NCI-H187 treated with DMSO at 0.1 percent for 48 hours (cell line): ENCODE measurements at regions not wholly inside any gene's neighbourhood (a gene's known extent, or its start where the extent isn't known, plus 50 kb on each side); places are given as distances from the start of the nearest gene placed in this dataset.

Source experiments
- DNase-seq: peaks from one replicate; lab custom pipeline; 2025; lab: John Stamatoyannopoulos, UW

DNA sequence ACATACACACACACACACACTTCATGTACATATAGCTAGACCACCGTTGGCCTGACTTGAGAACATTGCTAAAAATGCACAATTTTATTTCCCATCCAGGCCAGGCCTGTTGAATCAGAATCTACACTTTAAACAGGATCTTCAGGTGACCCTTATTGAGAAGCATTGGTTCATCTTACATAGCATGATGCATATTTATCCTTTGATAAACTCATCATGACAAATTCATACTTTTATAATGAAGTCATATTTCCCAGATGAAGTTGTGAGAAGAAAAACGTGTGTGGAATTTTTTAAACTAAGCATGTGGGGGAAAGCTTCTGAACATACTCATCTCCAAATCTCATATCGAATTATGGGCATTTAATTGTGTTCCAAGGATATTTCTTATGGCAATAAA is 877.7 kb downstream of the MRPL39 start:
- DNase-seq: no peak

DNA sequence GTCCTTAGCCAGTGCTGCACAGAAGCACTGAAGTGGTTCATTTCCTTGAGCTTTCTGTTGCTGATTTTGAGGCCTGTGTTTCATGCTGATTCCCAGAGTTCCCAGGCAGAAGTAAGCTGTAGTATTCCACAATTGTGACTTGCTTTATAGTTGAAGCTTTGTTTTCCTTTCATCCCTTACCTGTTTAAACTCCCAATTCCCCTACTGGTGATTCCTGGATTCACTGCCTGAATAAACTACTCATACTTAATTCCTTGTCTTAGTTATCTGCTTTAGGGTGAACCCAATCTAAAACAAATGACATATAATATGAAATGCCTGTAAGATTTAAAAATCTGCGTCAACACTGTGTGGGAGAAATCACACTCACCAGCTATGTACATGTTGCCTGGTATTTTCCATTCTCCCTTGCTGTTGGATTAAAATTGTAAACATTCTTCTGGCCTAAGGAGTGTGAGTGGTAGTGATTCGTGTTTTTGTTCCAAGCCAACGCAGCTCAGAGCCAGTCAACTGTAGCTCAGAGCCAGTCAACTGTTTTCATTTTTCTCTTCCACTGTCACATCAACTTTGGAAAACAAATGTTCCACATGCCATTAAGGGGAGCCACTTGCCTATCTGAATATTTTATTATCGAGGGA is 879.4 kb downstream of the MRPL39 start:
- no peak for DNase-seq

DNA sequence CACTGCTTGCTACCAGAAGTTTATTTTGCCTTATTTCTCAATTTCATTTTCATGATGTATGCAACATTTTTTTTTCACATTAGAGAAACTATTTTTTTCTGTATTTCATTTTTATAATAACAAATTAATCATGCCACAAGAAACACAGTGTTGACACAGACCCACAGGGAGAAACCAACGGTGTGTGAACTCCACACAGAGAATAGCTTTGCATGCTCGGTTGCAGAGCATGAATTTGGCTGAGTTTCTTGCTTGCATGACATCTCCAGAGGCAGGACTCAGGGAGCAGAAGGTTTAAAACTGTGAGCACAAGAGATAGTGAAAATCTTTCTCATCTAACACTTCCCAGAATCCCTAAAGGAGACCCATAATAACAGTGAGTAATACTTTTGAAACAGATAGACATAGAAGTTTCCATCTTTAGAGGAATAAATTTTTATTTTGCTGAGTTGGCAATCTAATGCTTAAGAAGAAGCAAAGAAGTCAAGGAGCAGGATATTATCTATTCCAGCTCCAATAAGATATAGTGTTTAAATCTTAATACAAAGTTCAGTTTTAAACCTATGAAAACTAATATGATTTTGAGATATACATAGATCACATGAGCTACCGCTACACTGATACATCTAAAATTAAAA is 890.9 kb downstream of the MRPL39 start:
- no peak for DNase-seq

DNA sequence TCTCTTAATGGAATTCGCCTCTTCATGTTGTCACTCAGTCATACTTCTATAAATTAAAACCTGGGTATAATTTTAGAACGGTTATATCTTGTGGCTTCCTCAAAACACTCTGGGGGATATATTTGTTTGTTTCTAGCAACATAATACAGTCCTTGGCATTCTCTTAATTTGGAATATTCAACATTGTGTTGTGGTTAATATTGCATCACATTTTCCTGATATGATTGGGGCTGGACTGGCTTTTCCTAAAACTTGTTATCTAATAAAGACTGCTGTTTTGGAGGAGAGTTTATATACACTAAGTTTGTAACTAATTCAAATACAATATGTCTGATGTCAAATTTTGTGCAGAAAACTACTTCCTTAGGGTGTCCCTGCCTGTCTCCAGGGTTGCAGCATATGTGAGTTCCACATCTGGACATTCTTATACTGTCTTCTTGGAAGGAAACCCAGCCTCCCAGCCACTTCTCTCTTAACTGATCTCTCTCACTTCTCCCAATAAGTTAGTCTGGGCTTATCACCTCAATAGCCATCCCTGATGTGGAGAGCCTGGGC is 892.6 kb downstream of the MRPL39 start:
- DNase-seq: no peak

DNA sequence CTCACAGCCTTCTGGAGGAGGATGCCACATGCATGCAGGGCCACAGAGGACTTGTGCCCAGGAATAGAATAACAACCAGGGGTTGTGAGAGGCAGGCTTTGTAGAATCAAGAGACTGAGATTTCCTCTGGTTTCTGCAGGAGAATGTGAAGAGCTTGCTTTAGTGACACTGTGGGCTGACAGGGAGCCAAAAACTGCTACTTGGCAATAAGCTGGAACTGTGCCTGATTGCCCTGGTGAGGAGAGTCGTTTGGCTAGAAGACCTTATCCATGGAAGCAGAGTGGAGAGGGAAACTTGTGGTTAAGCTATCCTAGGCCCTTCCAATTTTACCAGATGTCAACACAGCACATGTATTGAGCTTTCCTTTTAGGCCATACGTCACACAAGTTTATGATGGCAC is 902.1 kb downstream of the MRPL39 start:
- no peak for DNase-seq

DNA sequence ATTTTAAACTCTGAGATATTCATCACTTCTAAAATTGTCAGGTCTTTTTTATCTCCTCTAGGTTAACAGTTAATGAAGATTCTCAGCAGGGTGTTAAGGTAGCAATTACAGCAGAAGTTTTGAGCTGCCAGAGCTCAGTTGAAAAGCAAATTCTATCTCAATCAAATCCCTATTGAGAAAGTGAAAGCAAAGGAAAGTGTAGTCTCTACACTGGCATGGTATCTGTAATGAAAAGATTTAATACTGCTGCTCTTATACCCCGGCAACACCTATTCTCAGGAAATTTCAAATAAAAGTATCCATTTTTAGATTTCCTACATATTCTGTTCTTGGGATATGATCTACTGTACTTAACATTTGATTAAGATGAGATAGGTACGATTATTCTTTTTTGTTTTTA is 913.5 kb downstream of the MRPL39 start:
- DNase-seq: no peak

DNA sequence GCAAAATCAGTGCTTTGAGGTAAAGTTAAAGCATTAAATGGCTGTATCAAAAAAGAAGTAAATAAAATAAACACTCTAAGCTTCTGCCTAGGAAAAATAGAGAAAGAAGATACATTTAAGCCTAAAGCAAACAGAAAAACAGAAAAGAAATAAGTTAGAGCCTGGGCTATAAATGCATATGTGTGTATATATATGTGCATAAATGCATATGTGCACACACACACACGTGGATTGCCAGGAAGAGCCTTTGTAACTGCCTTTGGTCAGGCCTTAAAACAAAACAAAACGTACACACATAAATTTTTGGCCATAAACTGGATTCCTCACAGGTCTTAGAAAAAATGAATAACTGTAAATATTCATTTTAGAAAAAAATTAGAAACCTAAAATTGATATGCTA is 925.8 kb downstream of the MRPL39 start:
- no peak for DNase-seq

DNA sequence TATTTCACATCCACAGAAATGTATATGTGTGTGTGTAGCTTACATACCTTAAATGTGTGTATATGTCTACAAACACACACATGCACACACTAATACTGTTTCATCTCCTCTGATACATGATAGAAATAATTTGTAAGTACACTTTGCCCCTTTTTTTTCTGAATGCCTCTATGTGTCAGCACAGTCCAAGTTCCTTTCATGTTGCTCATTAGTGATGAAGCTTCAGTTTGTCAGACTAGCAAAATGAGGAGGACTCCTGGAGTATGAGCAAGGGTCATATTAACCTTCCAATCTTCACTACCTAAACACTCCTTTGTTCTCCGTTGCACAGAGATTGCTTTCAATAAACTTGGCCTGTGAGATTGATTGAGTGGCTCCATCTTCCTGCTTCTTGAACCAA is 935.4 kb downstream of the MRPL39 start:
- no peak for DNase-seq

DNA sequence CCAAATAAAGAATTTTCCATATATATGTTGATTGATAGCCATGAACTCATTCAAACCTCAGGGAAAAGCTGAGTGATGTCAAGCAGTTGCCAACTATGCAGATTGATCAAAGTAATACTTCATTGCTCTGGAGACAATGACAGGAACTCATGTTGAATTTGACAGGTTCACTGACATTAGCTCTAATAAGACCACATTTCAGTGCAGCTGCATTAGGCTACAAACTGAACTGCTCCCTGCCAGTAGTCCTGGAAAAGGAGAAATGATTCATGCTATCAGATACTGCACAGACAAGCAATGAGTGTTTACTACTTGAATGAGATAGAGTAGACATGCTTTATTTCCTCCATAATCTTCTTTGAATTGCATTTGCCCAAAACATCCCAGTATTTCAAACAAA is 948.4 kb downstream of the MRPL39 start:
- no peak for DNase-seq

DNA sequence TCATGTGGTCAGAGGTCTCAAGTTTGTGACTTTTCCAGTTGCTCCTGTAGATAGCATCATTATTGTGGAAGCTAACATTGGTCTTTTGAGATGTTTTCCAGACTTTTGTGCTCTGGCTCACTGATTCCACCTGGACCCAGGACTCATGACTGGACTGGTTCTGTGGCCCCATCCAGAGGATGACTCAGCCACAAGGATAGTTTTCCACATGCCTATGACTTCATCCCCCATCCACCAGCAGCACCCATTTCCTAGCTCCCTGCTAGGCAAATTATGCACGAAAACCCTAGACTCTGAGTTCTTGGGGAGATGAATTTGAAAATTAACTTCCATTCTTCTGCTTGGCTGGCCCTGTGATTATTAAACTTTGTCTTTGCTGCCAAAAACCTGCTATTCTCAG is 949.3 kb downstream of the MRPL39 start:
- DNase-seq: no peak

DNA sequence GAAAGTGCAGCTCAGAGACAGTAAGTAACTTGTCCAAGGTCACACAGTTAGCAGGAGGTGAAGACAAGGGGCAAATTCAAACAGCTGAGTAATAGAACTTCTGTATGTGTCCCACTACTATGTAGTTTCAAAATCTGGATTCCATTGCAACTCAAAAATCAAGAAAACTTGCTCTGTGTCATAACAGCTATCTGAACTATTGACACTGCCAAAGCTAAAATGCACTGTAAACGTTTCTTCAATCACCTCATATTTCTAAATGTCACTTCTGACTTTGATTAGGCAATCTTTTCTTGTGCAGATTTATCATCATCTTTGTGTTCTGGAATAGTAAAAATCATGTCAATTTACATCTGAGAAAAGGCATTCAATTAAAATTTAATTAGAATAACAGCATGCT is 957.6 kb downstream of the MRPL39 start:
- DNase-seq: no peak

DNA sequence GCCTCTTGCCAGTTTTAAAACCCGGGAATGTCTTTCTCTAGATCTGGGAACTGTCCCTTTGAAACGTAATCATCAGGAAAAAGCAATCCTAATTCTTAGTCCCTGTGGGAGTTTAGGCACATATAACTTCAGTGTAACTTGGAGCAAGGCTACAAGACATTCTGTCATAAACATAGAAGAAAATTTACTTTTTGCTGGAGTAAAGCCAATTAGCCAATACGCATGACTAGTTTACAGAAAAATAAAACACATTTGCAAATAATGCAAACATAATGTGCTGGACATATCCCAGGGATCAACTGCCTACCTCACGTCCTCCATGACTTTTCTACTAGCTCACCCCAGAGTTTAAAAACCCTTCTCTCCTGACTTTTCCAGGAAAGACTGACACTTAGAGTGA is 970.6 kb downstream of the MRPL39 start:
- DNase-seq: no peak

DNA sequence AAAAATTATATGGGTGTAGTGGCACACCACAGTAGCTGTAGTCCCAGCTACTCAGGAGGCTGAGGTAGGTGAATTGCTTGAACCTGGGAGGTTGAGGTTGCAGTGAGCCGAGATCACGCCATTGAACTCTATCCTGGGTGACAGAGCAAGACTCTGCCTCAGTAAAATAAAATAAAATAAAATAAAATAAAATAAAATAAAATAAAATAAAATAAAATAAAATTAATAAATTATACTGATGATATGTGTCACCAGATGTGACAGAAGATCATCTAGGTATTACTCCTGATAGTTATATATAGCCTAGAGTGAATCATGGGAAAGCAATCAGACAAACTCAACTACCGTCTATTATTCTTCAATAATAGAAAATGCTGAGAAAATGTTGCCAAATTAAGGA is 972.5 kb downstream of the MRPL39 start:
- no peak for DNase-seq

DNA sequence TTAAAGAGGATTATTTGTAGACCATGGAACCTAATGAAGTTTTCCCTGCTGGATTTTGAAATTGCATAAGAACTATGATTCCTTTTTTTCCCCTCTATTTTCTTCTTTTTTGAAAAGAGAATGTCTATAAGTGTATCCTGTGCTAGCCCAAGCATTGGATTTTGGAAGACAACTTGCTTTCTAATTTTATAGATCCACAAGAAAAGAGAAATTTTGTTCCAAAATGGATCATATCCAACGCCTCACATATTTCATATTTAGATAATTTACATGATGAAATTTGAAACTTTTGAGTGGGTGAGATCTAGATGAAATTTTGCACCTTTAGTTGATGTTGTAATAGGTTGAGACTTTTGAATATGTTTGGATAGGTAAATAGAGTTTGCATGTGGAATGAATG is 978.7 kb downstream of the MRPL39 start:
- DNase-seq: no peak

DNA sequence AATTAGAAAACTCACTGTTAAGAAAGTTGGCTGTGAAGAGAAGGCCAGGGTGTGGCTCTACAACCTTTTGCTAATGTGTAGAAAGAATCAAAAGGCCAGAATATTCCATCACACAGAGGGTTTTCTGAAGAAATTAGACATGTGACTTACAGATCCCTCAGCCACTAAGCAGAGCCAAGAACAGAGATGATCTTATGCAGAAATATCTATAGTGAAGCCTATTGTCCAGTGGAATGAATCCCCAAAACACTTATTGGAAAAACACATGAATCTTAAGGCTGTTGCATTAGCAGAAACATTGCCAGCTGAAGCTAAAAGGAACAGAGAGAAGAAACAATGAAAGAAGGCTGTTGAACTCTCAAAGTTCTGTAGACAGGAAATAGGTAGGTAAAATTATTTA is 979.2 kb downstream of the MRPL39 start:
- DNase-seq: no peak

DNA sequence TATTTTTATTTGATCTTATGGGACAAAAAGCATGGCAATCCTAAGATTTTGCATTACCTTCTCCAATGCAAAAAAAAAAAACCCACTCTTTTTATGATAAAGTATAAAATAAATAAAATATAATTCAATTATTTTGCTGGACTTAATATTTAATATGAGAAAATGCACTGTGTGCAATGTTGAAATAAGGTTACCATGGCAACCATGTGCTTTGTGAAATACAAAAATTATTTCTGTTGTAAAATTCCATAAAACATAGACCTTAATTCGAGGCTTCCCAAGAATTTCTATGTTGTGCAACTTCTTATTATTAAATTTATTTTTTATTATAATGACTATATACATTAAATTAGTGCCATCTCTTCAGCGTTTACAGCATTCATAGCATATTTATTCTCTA is 989.5 kb downstream of the MRPL39 start:
- no peak for DNase-seq

DNA sequence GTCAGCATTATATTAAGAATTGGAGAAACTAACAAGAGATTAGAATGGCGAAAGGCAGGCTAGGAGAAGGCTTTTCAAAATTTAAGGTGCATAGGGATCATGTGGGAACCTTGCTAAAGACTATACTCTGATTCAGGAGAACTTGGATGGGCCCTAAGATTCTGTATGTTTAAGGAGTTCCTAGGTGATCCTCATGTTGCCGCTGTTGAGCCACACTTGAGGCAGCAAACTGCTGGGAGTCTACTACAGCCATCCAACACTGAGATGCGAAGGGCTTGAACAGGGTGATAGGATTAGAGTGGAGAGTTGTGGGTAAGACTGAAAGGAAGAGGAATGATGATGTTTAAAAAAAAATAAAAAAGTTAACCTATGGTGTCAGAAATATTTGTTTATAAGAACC is 1013.2 kb downstream of the MRPL39 start:
- no peak for DNase-seq

DNA sequence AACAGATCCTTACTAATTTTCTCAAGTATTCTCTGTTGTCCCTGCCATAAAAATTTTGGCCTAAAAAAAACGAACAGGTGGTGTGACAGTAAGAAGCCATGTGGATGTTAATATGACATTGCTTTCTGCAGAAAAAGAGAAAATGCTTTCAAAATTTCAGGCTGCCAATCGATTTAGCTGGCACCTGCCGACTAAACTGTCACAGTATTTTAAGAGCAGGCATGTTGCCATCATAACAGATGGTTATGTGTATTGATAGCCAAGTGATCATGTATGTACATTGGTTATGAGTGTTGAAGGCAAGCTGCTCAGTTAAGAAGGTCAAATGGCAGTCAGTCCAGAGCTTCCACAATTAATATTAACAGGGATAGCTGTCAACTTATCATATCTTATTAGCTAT is 1017.0 kb downstream of the MRPL39 start:
- no peak for DNase-seq

DNA sequence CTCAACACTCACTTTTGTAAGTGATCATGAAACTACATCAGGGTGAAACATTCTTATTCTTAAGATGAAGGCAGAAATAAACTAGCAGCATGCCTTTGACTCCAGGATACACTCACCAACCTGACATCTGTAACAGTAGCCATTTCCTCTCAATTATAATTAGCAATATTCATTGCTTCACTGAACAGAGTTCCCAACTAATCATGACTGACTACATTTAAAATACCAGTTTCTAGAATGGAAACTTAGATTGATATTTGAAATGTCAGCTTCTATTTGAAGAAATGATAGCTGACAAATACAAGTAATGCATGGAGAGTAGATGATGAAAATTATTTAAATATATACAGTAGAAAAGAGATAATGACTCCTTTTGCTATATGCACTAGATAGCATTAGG is 1023.8 kb downstream of the MRPL39 start:
- no peak for DNase-seq

DNA sequence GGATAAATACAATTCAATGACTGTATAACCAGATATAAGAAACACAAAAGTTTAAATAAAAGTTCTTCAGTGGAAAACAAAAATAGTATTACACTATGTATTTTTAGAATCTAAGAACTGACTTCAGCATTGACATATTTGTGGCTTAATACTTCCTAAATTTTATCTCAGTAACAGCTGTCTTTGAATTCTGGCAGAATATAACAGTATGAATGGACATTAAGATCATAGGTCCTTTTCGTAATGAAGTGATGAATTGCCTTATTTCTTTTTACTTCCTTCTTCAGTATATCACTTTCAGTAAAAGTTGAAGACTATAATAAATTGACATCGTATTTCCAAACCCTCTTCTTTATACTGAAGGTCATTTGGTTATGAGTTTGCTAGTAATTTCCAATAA is 1030.0 kb downstream of the MRPL39 start:
- no peak for DNase-seq

DNA sequence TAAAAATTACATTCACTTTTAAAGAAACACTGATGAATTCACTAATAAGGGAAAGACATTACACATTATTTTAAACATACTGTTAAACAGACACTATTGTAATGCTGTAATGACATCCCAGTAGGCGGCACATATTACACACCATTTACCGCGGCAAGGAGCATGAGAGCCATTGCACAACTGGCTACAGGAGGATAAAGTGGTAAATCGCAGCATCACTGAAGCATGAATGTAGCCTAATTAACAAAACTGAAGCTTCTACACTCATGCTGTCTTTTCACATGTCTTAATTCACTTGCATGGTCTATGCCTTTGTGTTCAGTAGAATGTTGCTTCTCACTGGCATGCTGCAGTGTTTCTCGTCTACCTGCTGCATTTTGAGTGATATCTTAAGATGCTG is 1046.0 kb downstream of the MRPL39 start:
- no peak for DNase-seq

DNA sequence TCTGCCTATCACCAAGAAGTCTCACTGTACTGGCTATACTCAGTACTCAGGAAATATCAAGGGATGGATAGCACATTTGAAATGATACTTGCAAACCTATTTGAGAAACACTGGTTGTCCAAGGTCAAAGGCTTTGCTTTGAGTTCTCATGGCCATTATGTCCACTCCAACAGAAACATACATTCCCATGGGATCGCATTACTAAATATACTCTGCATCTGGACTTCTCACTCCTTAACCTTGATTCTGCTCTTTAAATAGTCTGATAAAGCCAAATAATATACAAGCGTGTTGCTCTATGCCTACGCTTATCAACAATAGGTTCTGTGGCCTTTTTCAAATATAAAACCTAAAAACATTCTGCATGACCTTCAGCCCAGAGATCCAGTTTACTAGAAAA is 1054.8 kb downstream of the MRPL39 start:
- no peak for DNase-seq

DNA sequence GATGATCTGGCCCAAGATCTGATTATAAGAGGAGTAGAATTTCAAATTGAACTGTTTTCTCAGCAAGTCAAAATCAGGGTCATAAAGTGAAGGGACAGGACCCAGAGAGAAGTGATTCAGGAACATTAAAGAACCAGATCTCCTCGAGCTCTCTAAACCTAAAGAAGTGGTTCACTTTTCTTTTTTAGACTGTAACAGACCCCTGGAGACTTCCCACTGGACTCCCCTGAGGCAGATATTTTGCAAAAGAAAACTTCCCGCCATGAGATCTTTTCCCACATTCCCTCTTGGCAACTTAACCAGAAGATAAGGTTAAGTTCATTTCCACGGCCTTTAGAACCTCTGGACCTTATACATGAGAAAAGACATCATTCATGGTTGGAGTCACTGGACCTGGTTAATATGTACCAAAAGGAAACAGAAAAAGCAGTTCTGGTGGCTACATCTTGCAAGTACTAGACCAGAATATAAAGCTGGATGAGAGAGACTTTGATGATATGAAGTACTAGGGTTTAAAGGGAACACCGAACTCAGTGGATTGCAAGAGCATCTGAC is 1061.4 kb downstream of the MRPL39 start:
- no peak for DNase-seq
